ENCODE measurements at regions not wholly inside any gene's neighbourhood (a gene's known extent, or its start where the extent isn't known, plus 50 kb on each side); places are given as distances from the start of the nearest gene placed in this dataset.
"Not testable (repeated sequence)": the region's sequence is repeated elsewhere in the genome, so short reads cannot be mapped to it uniquely, and the experiment has no call there.

- FAIRE-seq (no peak), DNase-seq (ENCODE audit: low spot score) (no peak)
Observed at GRCh38 chr22:47540011-47540410, 777.6 kb downstream of the TBC1D22A start.

DNA sequence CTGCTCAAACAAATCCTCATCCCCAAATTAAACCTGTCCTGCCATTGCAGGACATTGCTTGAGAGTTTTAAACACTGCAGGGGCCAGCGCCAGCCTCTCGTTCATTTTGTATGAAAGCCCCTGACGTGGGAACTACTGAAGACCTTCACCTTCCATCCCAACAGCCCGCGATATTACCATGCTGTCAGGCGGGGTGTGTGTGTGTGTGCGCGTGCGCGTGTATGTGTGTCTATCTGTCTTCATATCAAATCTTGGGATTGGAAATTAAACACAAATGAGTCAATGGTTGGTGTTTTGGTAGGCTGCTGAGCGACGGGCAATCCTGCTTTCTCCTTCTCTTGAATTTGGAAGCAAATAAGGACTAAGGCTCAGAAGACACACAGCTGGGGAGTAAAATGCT is 776.9 kb downstream of the TBC1D22A start:
- DNase-seq (ENCODE audit: low spot score) (no peak), FAIRE-seq (no peak)

GRCh38 chr22:47535681-47536080 is 773.2 kb downstream of the TBC1D22A start:
- FAIRE-seq (no peak), DNase-seq (ENCODE audit: low spot score) (no peak)

- no peak for FAIRE-seq
- DNase-seq (ENCODE audit: low spot score) = no peak
Observed at GRCh38 chr22:47534804-47535410, 772.5 kb downstream of the TBC1D22A start.

DNA sequence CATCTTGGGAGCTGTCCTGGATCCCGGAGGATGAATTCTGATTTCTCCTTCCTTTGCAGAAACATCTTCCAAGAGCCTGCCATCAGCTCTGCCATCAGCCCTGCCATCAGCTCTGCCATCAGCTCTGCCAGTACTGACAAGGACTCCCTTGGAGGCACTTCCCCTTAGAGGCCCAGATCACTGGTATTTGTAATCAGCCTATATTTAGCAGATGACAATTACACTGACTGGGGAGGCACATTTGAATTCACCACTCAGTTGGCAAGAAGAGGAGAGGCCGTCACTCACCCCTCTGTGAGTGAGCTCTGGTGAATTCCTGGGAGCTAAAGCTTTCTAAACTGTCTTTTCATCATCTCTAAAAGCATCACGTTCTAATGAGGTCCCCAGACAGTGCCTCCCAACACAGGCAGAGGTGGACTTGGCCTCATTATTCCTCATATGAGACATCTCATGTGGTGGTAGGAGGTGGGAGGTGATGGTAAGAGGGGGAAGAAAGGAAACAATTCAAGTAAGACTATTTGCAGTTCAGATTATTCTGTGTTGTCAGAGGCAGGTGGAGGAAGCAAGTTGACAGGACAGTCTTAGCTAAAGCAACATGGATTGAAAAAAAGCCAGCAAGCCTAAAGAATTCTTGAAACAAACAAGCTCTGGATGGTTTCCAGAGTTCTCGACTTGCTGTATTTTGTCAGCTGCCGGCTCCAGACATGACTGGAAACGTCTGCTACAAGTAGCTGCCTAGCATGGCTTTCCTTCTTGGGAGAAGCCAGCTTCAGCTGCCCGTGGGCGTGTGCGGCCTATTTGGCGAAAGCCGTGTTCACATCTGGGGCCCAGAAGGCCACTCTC is 771.7 kb downstream of the TBC1D22A start:
- no peak for FAIRE-seq
- DNase-seq (ENCODE audit: low spot score) = no peak

DNA sequence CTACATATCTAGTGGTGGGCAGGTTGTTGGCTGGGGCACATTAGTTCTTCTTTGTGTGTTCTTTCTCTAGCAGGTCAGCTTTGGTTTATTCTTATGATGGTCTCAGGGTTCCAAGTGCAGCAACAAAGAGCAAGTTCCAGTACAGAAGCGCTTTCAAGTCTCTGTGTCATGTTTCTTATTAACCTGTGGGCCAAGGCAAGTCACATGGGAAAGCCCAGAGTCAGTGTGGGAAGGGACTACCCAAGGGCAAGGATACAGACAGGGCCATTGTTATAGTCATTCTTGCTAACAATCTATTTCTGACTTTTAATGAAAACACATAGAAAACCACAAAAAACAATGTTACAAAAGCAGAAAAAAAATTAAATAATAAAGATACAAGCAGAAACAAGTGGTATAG is 754.6 kb downstream of the TBC1D22A start:
- DNase-seq (ENCODE audit: low spot score) (no peak), FAIRE-seq (no peak)

GRCh38 chr22:47515384-47516125 is 753.1 kb downstream of the TBC1D22A start:
- FAIRE-seq (no peak), DNase-seq (ENCODE audit: low spot score) (no peak)

GRCh38 chr22:47512617-47513016 is 750.2 kb downstream of the TBC1D22A start:
- peak; percentile 99 for FAIRE-seq
- DNase-seq (ENCODE audit: low spot score) = no peak

- no peak for DNase-seq (ENCODE audit: low spot score)
- FAIRE-seq = no peak
Observed at GRCh38 chr22:47504962-47505361, 742.5 kb downstream of the TBC1D22A start.

- FAIRE-seq = no peak
Observed at GRCh38 chr22:47498969-47499495, 736.6 kb downstream of the TBC1D22A start.

GRCh38 chr22:47497666-47498065 is 735.2 kb downstream of the TBC1D22A start:
- FAIRE-seq = no peak
- DNase-seq (ENCODE audit: low spot score) = no peak

More at GRCh38 chr22:47498969-47499495, 736.6 kb downstream of the TBC1D22A start:
- no peak for DNase-seq (ENCODE audit: low spot score)

- DNase-seq (ENCODE audit: low spot score) = no peak
- FAIRE-seq = no peak
Observed at GRCh38 chr22:47495110-47495509, 732.7 kb downstream of the TBC1D22A start.

GRCh38 chr22:47488131-47488530 is 725.7 kb downstream of the TBC1D22A start:
- DNase-seq (ENCODE audit: low spot score); FAIRE-seq: not testable (repeated sequence)

DNA sequence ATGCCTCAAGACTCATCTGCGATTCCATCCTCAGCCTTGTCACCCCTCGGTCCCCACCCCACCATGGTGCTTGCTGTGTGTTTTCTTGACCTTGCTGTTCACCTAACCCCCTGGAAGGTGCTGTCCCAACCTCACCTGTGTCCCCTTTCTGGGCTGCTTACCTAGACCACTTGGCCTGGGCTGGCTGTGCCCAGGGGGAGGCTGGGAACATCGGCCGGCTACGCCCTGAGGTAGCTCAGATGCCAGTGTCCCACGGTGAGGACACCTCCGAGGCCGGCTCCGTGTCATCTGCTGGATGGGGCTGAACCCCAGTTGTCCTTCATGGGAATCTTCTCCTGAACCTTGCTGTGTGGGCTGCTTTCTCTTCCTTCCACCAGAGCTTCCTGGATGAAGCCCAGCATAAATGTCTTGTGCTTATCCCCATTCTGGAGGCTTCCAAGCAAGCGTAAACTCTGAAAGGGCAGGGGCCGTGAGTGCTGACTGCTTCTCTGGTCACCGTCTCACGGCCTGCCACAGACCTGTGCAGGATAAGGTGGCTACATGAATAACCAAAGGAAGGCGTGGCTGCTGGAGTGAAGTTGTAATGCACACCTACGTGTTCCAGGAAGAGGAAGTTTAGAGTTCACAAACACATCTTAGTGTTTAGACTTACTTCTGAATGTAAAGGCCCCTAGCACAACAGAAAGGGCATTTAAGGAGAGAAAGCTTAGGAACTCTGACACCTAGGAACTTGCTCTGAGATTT is 724.3 kb downstream of the TBC1D22A start:
- FAIRE-seq = peak; percentile 30
- no peak for DNase-seq (ENCODE audit: low spot score)

DNA sequence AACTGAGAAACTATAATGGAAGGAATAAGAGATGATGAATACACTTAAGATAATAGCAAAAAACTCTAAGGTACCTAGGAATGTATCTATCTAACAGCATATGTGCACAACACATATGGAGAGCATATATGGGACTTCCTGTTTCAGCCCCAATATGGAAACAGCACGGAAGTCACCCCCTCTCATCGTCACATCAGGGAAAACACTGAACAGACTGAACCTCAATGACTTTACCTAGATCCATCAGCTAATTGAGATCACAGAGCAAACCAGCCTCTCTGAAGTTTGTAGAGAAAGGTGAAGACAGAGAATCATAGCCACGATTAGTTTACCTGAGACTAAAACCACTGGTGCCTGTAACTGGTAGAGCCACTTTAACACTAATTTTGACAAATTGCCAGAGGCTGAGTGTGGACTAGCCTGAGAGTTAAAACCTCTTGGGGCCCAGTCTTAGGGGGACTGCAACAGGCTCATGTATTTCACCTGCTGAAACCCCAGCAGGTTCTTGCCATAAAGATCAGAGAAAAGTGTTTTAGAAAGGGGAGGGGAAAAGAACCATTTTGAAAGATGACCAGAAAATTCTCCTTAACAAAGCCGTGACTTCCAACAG is 722.6 kb downstream of the TBC1D22A start:
- FAIRE-seq (no peak), DNase-seq (ENCODE audit: low spot score) (no peak)

GRCh38 chr22:47476231-47476630 is 713.8 kb downstream of the TBC1D22A start:
- no peak for FAIRE-seq
- DNase-seq (ENCODE audit: low spot score) = no peak

GRCh38 chr22:47474895-47475294 is 712.4 kb downstream of the TBC1D22A start:
- DNase-seq (ENCODE audit: low spot score) (no peak), FAIRE-seq (no peak)

GRCh38 chr22:47474464-47474863 is 712.0 kb downstream of the TBC1D22A start:
- no peak for FAIRE-seq
- no peak for DNase-seq (ENCODE audit: low spot score)

GRCh38 chr22:47472636-47473035 is 710.2 kb downstream of the TBC1D22A start:
- DNase-seq (ENCODE audit: low spot score) = no peak
- no peak for FAIRE-seq

DNA sequence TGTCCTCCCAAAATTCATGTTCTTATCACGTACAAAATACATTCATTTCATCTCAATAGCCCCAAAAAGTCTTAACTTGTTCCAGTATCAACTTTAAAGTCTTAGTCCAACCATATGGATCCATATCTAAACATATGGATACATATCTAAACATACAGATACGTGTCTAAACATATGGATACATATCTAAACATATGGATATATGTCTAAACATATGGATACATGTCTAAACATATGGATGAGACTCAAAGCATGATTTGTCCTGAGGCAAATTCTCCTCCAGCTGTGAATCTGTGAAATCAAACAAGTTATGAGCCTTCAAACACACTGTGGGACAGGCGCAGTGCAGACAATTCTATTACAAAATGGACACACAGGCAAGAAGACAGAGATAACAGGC is 709.0 kb downstream of the TBC1D22A start:
- no peak for DNase-seq (ENCODE audit: low spot score)

DNA sequence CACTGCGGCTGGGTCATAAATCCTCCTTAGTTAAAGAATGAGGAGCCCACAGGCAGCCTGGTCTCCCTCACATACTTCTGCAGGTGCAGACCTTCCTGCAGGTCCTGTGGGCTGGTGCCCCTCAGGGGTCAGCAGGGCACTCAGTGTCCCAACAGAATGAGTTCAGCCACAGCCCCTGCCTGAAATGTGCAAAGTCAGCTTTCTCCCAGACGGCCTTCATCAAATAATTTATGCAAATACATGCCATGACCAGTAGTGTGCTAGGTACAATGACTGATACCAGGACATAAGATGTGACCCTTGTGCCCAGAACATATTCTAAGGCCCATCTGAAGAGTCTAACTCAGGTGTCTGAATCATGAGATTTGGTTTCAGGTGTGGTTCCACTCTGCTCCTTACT is 703.4 kb downstream of the TBC1D22A start:
- no peak for FAIRE-seq
- DNase-seq (ENCODE audit: low spot score) = no peak

More for the DNA sequence above, 709.0 kb downstream of the TBC1D22A start:
- FAIRE-seq = no peak
